ENCODE measurements at regions not wholly inside any gene's neighbourhood (a gene's known extent, or its start where the extent isn't known, plus 50 kb on each side); places are given as distances from the start of the nearest gene placed in this dataset.

DNA sequence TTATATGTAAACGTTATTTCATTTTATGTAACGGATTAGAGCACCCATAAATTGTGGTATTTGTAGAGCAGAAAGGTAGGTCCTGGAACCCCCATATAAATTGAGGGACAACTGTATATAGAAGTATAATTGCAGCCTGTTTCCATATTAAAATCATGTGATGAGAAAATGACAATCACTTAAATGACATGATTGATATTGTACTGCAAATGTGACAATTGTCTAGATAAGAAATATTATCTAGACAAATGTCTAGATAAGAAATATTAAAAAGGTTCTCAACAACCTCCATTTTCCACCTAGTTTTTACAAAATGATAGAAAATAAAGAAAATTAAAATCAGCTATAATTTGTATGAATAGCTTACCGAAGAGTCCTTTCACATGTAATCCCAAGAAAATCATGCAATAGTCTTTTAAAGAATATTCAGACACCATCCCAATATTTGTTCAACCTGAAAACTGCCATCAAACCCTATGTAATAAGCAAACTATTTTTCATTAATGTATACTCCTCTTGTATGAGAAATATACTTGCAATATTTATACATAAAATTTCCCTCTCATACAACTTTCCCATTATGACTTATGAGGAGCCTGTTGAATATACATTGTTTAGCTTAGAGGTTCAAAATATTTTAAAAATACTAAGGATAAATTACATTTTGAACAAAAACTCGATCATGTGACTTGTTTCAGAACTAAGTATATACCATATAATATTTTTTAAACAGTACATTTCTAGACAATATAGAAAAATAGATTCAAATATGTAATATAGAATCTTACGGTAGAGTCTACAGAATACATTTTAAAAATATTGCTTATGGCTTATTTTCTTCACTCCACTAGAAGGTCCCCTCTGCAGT is 153.2 kb downstream of the CRPPA start:
- TF ChIP-seq, protein P1, sequence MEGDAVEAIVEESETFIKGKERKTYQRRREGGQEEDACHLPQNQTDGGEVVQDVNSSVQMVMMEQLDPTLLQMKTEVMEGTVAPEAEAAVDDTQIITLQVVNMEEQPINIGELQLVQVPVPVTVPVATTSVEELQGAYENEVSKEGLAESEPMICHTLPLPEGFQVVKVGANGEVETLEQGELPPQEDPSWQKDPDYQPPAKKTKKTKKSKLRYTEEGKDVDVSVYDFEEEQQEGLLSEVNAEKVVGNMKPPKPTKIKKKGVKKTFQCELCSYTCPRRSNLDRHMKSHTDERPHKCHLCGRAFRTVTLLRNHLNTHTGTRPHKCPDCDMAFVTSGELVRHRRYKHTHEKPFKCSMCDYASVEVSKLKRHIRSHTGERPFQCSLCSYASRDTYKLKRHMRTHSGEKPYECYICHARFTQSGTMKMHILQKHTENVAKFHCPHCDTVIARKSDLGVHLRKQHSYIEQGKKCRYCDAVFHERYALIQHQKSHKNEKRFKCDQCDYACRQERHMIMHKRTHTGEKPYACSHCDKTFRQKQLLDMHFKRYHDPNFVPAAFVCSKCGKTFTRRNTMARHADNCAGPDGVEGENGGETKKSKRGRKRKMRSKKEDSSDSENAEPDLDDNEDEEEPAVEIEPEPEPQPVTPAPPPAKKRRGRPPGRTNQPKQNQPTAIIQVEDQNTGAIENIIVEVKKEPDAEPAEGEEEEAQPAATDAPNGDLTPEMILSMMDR (IDR thresholded peaks at IDR 0.05): no peak
- no peak for TF ChIP-seq POLR2A (IDR thresholded peaks at IDR 0.05)
- TF ChIP-seq EP300 (IDR thresholded peaks at IDR 0.05): no peak

Measured in tibial nerve (tissue), 4 donors.